Testis (tissue), 2 donors: ENCODE measurements at regions not wholly inside any gene's neighbourhood (a gene's known extent, or its start where the extent isn't known, plus 50 kb on each side); places are given as distances from the start of the nearest gene placed in this dataset.

ENCODE experiments used
- POLR2A ChIP-seq: fragments of 450-650 bp; IDR thresholded peaks from one replicate; pipeline ENCODE4 v1.6.1; 2017; ENCODE audit warnings: antibody characterized with exemption, mild to moderate bottlenecking, moderate library complexity
- TF ChIP-seq, protein P1 (sequence below), 3 experiments: fragments of 450-650 bp in 2 of 3; fragments of 200-600 bp in 1 of 3; sonication (generic) in 1 of 3; IDR thresholded peaks; one replicate each; pipeline ENCODE4 v1.5.1; 2016 to 2019; ENCODE audit warnings: antibody characterized with exemption in 3 of 3, mild to moderate bottlenecking in 2 of 3, moderate library complexity in 1 of 3

DNA sequence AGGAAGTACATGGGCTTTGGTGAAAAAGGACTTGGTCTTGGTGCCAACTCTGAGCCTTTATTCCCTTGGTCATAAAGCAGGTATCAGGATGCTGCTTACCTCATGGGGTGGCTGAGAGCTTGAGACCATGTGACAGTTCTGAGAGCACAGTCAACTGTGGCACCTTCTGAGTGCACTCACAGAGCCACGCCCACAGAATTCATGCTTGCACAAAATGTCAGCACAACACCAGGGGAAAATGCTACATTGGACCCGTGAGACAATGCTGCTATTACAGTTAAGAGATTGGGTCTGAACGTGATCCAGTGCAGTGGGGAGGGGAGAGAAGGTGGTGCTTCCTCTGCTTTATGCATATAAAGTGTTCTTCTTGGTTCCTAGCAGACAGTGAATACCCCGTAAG lies 79.5 kb upstream of the SPON1 start:
- TF ChIP-seq POLR2A: no peak
- TF ChIP-seq, protein P1, sequence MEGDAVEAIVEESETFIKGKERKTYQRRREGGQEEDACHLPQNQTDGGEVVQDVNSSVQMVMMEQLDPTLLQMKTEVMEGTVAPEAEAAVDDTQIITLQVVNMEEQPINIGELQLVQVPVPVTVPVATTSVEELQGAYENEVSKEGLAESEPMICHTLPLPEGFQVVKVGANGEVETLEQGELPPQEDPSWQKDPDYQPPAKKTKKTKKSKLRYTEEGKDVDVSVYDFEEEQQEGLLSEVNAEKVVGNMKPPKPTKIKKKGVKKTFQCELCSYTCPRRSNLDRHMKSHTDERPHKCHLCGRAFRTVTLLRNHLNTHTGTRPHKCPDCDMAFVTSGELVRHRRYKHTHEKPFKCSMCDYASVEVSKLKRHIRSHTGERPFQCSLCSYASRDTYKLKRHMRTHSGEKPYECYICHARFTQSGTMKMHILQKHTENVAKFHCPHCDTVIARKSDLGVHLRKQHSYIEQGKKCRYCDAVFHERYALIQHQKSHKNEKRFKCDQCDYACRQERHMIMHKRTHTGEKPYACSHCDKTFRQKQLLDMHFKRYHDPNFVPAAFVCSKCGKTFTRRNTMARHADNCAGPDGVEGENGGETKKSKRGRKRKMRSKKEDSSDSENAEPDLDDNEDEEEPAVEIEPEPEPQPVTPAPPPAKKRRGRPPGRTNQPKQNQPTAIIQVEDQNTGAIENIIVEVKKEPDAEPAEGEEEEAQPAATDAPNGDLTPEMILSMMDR (IDR thresholded peaks at IDR 0.05): no peak
